ENCODE measurements at regions not wholly inside any gene's neighbourhood (a gene's known extent, or its start where the extent isn't known, plus 50 kb on each side); places are given as distances from the start of the nearest gene placed in this dataset.

DNA sequence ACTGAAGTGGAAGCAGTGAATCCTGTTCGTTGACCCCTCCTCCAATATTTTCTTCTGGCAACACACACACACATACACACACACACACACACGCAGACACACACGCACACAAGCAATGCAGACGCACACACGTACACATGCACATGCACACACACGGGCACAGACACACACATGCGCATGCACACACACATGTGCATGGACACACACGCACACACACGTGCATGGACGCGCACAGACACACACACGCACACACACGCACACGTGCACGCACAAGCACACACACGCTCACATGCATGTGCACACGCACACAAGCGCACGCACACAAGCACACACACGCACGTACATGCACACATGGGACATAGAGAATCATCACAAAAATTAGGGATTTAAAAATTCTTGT is 488.2 kb upstream of the TPK1 start:
- Histone ChIP-seq H3K9ac (ENCODE audit: low read depth, low read length) (no peak overlapping the region), H3K4me3 (ENCODE audit: low read length) (no peak overlapping the region), H3K27ac (ENCODE audit: low read length) (no peak overlapping the region), H3K36me3 (ENCODE audit: insufficient read depth, low read depth, low read length) (no peaks in the 10 kb centered on the region), H3K4me1 (ENCODE audit: insufficient read depth, low read length) (no peaks in the 10 kb centered on the region), H3K27me3 (ENCODE audit: insufficient read depth, low read length) (no peaks in the 10 kb centered on the region), H3K9me3 (ENCODE audit: insufficient read depth, low read depth, low read length) (no peaks in the 10 kb centered on the region)

DNA sequence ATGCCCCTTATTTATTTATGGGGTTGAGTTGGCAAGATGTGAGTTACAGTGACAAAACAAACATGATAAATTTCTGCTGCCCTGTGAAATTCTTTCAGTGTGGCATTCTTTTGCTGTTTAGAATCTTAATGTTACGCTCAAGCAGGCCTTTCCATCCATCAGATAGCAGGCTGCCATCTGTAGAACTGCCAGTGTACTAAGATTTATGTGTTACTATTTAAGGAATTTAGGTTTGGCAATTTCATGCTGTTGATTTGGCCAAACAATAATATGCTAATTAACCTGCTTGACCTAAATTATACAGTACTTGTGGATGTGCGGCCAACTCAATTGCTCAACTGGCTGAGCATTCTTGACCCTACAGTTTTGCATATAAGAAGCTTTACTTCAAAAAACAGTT is 477.7 kb upstream of the TPK1 start:
- no peak overlapping the region for H3K9ac ChIP-seq (ENCODE audit: low read depth, low read length)
- H3K36me3 ChIP-seq (ENCODE audit: insufficient read depth, low read depth, low read length): no peaks in the 10 kb centered on the region
- no peaks in the 10 kb centered on the region for H3K9me3 ChIP-seq (ENCODE audit: insufficient read depth, low read depth, low read length)
- H3K4me3 ChIP-seq (ENCODE audit: low read length): no peak overlapping the region
- no peak overlapping the region for H3K27ac ChIP-seq (ENCODE audit: low read length)
- no peaks in the 10 kb centered on the region for H3K27me3 ChIP-seq (ENCODE audit: insufficient read depth, low read length)
- H3K4me1 ChIP-seq (ENCODE audit: insufficient read depth, low read length): no peaks in the 10 kb centered on the region

DNA sequence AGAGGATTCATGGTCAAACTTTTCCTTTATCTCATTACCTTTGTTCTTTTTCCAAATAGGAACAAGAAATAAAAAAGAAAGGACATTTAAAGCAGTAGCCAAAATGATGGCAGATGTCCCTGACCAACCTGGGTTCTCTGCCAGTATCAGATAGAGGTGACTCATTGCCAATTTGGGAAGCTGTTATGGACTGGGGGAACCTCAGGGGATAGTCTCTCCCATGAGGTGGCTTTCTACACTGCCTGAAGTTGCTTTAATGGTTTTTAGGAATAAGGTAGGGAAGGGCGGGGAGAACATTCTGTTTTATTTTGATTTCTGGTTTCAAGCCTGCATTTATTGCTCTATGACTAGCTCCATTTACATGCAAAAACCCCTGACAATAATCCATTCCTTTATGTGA is 457.9 kb upstream of the TPK1 start:
- Histone ChIP-seq H3K27me3 (ENCODE audit: insufficient read depth, low read length) (no peaks in the 10 kb centered on the region), H3K4me3 (ENCODE audit: low read length) (no peak overlapping the region), H3K9me3 (ENCODE audit: insufficient read depth, low read depth, low read length) (no peaks in the 10 kb centered on the region), H3K36me3 (ENCODE audit: insufficient read depth, low read depth, low read length) (no peaks in the 10 kb centered on the region), H3K27ac (ENCODE audit: low read length) (no peak overlapping the region), H3K4me1 (ENCODE audit: insufficient read depth, low read length) (no peaks in the 10 kb centered on the region), H3K9ac (ENCODE audit: low read depth, low read length) (no peak overlapping the region)

DNA sequence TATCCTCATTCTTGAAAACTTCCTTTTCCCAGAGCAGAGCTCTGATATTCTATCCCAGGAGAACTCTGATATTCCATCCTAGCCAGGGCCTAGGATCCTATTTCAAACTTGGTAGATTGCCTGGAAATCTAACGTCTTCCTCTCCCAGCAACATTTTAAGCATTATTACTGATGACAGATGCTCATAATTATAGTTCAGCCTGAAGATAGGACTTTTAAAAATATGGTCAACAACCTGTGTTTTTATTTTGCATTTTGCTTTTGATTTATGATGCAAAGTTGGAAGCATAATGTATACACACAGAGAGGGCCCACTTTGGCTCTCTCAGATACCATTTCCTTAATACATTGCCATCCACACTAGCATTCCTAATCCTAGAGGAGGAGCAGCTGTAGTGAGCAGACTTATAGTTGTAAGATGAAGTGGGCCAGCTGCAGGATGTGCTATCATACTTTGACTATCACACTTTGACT is 457.4 kb upstream of the TPK1 start:
- H3K4me1 ChIP-seq (ENCODE audit: insufficient read depth, low read length): no peaks in the 10 kb centered on the region

GRCh38 chr7:145289384-145289783 is 453.5 kb upstream of the TPK1 start:
- no peak overlapping the region for H3K9ac ChIP-seq (ENCODE audit: low read depth, low read length)

More for the DNA sequence above, 457.4 kb upstream of the TPK1 start:
- Histone ChIP-seq H3K4me3 (ENCODE audit: low read length) (no peak overlapping the region), H3K27me3 (ENCODE audit: insufficient read depth, low read length) (no peaks in the 10 kb centered on the region), H3K27ac (ENCODE audit: low read length) (no peak overlapping the region), H3K36me3 (ENCODE audit: insufficient read depth, low read depth, low read length) (no peaks in the 10 kb centered on the region), H3K9ac (ENCODE audit: low read depth, low read length) (no peak overlapping the region), H3K9me3 (ENCODE audit: insufficient read depth, low read depth, low read length) (no peaks in the 10 kb centered on the region)

DNA sequence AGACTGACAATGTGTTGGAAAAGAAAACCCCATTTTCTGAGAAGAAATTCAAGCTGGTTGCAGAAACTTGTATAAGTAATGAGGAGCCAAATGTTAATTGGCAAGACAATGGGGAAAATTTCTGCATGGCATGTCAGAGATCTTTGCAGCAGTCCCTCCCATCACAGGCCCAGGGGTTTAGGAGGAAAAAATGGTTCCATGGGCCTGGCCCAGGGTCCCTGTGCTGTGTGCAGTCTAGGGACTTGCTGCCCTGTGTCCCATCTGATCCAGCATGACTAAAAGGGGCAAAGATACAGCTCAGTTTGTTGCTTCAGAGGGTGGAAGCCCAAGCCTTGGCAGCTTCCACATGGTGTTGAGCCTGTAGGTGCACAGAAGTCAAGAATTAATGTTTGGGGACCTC is 440.3 kb upstream of the TPK1 start:
- H3K4me3 ChIP-seq (ENCODE audit: low read length): no peak overlapping the region
- no peaks in the 10 kb centered on the region for H3K36me3 ChIP-seq (ENCODE audit: insufficient read depth, low read depth, low read length)
- H3K9ac ChIP-seq (ENCODE audit: low read depth, low read length): no peak overlapping the region
- no peaks in the 10 kb centered on the region for H3K4me1 ChIP-seq (ENCODE audit: insufficient read depth, low read length)
- H3K27ac ChIP-seq (ENCODE audit: low read length): no peak overlapping the region
- no peaks in the 10 kb centered on the region for H3K27me3 ChIP-seq (ENCODE audit: insufficient read depth, low read length)
- peaks cover 43% of the 10 kb centered on the region for H3K9me3 ChIP-seq (ENCODE audit: insufficient read depth, low read depth, low read length)

More at GRCh38 chr7:145289384-145289783, 453.5 kb upstream of the TPK1 start:
- Histone ChIP-seq H3K4me3 (ENCODE audit: low read length) (no peak overlapping the region), H3K27me3 (ENCODE audit: insufficient read depth, low read length) (no peaks in the 10 kb centered on the region), H3K27ac (ENCODE audit: low read length) (no peak overlapping the region), H3K36me3 (ENCODE audit: insufficient read depth, low read depth, low read length) (no peaks in the 10 kb centered on the region), H3K9me3 (ENCODE audit: insufficient read depth, low read depth, low read length) (peaks cover 4% of the 10 kb centered on the region; the same call in 1 of the 2 replicates), H3K4me1 (ENCODE audit: insufficient read depth, low read length) (no peaks in the 10 kb centered on the region)

DNA sequence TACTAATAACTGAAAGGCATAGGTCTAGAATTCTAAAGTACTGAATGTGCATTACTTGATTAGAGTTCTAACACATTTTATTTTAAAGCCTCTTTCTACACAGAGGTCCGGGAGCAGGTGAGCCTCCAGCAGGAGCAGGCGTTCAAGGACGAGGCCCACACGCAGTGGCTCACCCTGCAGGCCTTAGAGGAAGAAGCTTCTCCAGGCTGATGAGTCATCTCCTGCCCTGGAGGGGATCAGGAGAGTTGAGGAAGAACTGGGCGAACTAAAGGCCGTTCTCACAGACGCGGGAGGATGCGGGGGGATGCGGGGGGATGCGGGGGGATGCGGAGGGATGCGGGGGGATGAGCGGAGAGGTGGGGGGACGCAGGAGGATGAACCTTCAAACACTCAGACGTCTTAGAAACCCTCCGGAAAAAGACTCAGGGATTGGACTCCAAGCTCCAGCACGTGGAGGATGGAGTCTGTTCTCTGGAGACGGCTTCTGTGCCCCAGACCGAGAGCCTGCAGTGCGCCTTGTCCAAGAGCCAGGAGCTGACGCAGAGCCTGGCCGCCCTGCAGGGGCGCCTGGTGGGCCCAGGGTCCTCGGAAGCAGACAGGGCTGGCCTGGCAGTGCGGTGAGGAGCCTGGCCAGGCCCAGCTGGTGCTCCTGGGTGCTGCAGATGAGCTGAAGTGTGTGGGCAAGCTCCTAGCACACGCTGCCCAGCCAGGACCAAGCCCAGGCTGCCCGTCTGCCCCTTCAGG is 433.7 kb upstream of the TPK1 start:
- no peak overlapping the region for H3K9ac ChIP-seq (ENCODE audit: low read depth, low read length)
- no peak overlapping the region for H3K4me3 ChIP-seq (ENCODE audit: low read length)
- no peaks in the 10 kb centered on the region for H3K36me3 ChIP-seq (ENCODE audit: insufficient read depth, low read depth, low read length)
- no peaks in the 10 kb centered on the region for H3K4me1 ChIP-seq (ENCODE audit: insufficient read depth, low read length)
- H3K27me3 ChIP-seq (ENCODE audit: insufficient read depth, low read length): no peaks in the 10 kb centered on the region
- H3K27ac ChIP-seq (ENCODE audit: low read length): no peak overlapping the region
- H3K9me3 ChIP-seq (ENCODE audit: insufficient read depth, low read depth, low read length): peaks cover 11% of the 10 kb centered on the region; the same call in 1 of the 2 replicates

GRCh38 chr7:145265180-145265579 is 429.3 kb upstream of the TPK1 start:
- Histone ChIP-seq H3K9ac (ENCODE audit: low read depth, low read length) (no peak overlapping the region), H3K36me3 (ENCODE audit: insufficient read depth, low read depth, low read length) (no peaks in the 10 kb centered on the region), H3K27me3 (ENCODE audit: insufficient read depth, low read length) (no peaks in the 10 kb centered on the region), H3K4me3 (ENCODE audit: low read length) (no peak overlapping the region), H3K9me3 (ENCODE audit: insufficient read depth, low read depth, low read length) (no peaks in the 10 kb centered on the region), H3K27ac (ENCODE audit: low read length) (no peak overlapping the region), H3K4me1 (ENCODE audit: insufficient read depth, low read length) (no peaks in the 10 kb centered on the region)

DNA sequence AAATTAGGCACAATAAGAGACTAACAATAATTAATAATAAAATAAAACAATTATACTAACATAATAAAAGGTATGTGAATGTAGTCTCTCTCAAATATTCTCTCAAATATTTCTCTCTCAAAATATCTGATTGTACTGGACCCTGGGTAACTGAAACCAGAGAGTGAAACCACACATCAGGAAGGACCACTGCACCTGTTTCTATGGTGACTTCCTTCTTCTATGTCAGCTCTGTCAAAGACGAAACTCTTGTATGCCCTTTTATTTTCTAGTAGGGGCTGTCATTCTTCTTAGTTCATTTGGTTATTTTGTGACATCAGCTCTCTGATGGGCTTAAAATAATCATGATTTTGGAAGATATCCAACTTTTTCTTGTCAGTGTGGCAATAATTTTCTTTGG is 428.0 kb upstream of the TPK1 start:
- no peaks in the 10 kb centered on the region for H3K27me3 ChIP-seq (ENCODE audit: insufficient read depth, low read length)
- no peaks in the 10 kb centered on the region for H3K4me1 ChIP-seq (ENCODE audit: insufficient read depth, low read length)
- H3K36me3 ChIP-seq (ENCODE audit: insufficient read depth, low read depth, low read length): no peaks in the 10 kb centered on the region
- no peak overlapping the region for H3K4me3 ChIP-seq (ENCODE audit: low read length)
- H3K9me3 ChIP-seq (ENCODE audit: insufficient read depth, low read depth, low read length): no peaks in the 10 kb centered on the region
- no peak overlapping the region for H3K27ac ChIP-seq (ENCODE audit: low read length)
- H3K9ac ChIP-seq (ENCODE audit: low read depth, low read length): no peak overlapping the region

- Histone ChIP-seq H3K9me3 (ENCODE audit: insufficient read depth, low read depth, low read length) (peaks cover 3% of the 10 kb centered on the region; the same call in 1 of the 2 replicates), H3K27me3 (ENCODE audit: insufficient read depth, low read length) (no peaks in the 10 kb centered on the region), H3K4me1 (ENCODE audit: insufficient read depth, low read length) (no peaks in the 10 kb centered on the region), H3K36me3 (ENCODE audit: insufficient read depth, low read depth, low read length) (no peaks in the 10 kb centered on the region), H3K4me3 (ENCODE audit: low read length) (no peak overlapping the region), H3K9ac (ENCODE audit: low read depth, low read length) (no peak overlapping the region), H3K27ac (ENCODE audit: low read length) (no peak overlapping the region)
Observed at GRCh38 chr7:145252031-145252430, 416.2 kb upstream of the TPK1 start.

GRCh38 chr7:145224775-145225174 is 388.9 kb upstream of the TPK1 start:
- Histone ChIP-seq H3K4me1 (ENCODE audit: insufficient read depth, low read length) (peaks cover 11% of the 10 kb centered on the region; the same call in 1 of the 2 replicates), H3K36me3 (ENCODE audit: insufficient read depth, low read depth, low read length) (no peaks in the 10 kb centered on the region), H3K27me3 (ENCODE audit: insufficient read depth, low read length) (no peaks in the 10 kb centered on the region), H3K9me3 (ENCODE audit: insufficient read depth, low read depth, low read length) (no peaks in the 10 kb centered on the region), H3K27ac (ENCODE audit: low read length) (peak overlapping the region; percentile 28), H3K9ac (ENCODE audit: low read depth, low read length) (peak overlapping the region; percentile 8; the same call in 1 of the 2 replicates), H3K4me3 (ENCODE audit: low read length) (no peak overlapping the region)

DNA sequence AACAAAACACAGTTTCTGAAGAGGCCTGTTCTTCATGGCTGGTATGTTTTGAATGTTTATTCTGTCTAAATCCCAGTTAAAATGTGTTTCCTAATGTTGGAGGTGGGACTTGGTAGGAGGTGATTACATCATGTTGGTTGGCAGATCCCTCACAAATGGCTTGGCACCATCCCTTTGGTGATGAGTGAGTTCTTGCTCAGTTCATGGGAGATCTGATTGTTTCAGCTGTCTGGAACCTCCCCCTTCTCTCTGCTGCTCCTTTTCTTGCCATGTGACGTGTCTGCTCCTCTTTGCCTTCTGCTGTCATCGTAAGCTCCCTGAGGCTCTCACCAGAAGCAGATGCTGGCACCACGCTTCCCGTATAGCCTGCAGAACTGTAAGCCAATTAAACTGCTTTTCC is 383.6 kb upstream of the TPK1 start:
- Histone ChIP-seq H3K4me3 (ENCODE audit: low read length) (no peak overlapping the region), H3K9me3 (ENCODE audit: insufficient read depth, low read depth, low read length) (no peaks in the 10 kb centered on the region), H3K27ac (ENCODE audit: low read length) (no peak overlapping the region), H3K9ac (ENCODE audit: low read depth, low read length) (no peak overlapping the region), H3K4me1 (ENCODE audit: insufficient read depth, low read length) (peaks cover 2% of the 10 kb centered on the region; the same call in 1 of the 2 replicates), H3K36me3 (ENCODE audit: insufficient read depth, low read depth, low read length) (no peaks in the 10 kb centered on the region), H3K27me3 (ENCODE audit: insufficient read depth, low read length) (no peaks in the 10 kb centered on the region)
